ENCODE measurements at regions not wholly inside any gene's neighbourhood (a gene's known extent, or its start where the extent isn't known, plus 50 kb on each side); places are given as distances from the start of the nearest gene placed in this dataset.

GRCh38 chr3:4222574-4223175 is 80.5 kb upstream of the SETMAR start:
- Mint-ChIP-seq H3K9me3 (peaks cover 0 to 4% (median 0%) of the 10 kb centered on the region in 3 donors), H3K4me1 (peaks cover 10 to 17% (median 11%) of the 10 kb centered on the region in 3 donors), H3K27ac (no peak overlapping the region), H3K4me3 (no peak overlapping the region), H3K27me3 (no peaks in the 10 kb centered on the region), H3K36me3 (peaks cover 3% of the 10 kb centered on the region)

GRCh38 chr3:4223777-4224176 is 79.4 kb upstream of the SETMAR start:
- H3K27ac Mint-ChIP-seq = no peak overlapping the region
- H3K27me3 Mint-ChIP-seq = no peaks in the 10 kb centered on the region
- H3K4me3 Mint-ChIP-seq = no peak overlapping the region
- H3K9me3 Mint-ChIP-seq = peaks cover 0 to 4% (median 0%) of the 10 kb centered on the region in 3 donors
- peaks cover 10 to 17% (median 11%) of the 10 kb centered on the region in 3 donors for H3K4me1 Mint-ChIP-seq
- peaks cover 3% of the 10 kb centered on the region for H3K36me3 Mint-ChIP-seq

GRCh38 chr3:4224331-4224730 is 78.8 kb upstream of the SETMAR start:
- no peaks in the 10 kb centered on the region for H3K27me3 Mint-ChIP-seq
- no peak overlapping the region for H3K4me3 Mint-ChIP-seq
- peaks cover 0 to 4% (median 0%) of the 10 kb centered on the region in 3 donors for H3K9me3 Mint-ChIP-seq
- H3K36me3 Mint-ChIP-seq = peaks cover 3% of the 10 kb centered on the region
- H3K4me1 Mint-ChIP-seq = peaks cover 8 to 17% (median 11%) of the 10 kb centered on the region in 3 donors
- H3K27ac Mint-ChIP-seq = no peak overlapping the region

GRCh38 chr3:4225005-4225471 is 78.1 kb upstream of the SETMAR start:
- Mint-ChIP-seq H3K9me3 (peaks cover 0 to 4% (median 0%) of the 10 kb centered on the region in 3 donors), H3K36me3 (peaks cover 3% of the 10 kb centered on the region), H3K4me3 (no peak overlapping the region), H3K27me3 (no peaks in the 10 kb centered on the region), H3K27ac (peak overlapping the region in 1 of 3 donors; percentile 14), H3K4me1 (peaks cover 4 to 13% (median 6%) of the 10 kb centered on the region in 3 donors)

GRCh38 chr3:4228295-4228694 is 74.9 kb upstream of the SETMAR start:
- Mint-ChIP-seq H3K9me3 (peaks cover 0 to 4% (median 2%) of the 10 kb centered on the region in 3 donors), H3K27me3 (no peaks in the 10 kb centered on the region), H3K4me1 (no peaks in the 10 kb centered on the region), H3K4me3 (no peak overlapping the region), H3K36me3 (peaks cover 3% of the 10 kb centered on the region), H3K27ac (no peak overlapping the region)

GRCh38 chr3:4231041-4231440 is 72.1 kb upstream of the SETMAR start:
- peaks cover 4 to 14% (median 13%) of the 10 kb centered on the region in 3 donors for H3K4me1 Mint-ChIP-seq
- H3K27ac Mint-ChIP-seq = no peak overlapping the region
- peaks cover 2% of the 10 kb centered on the region for H3K36me3 Mint-ChIP-seq
- H3K4me3 Mint-ChIP-seq = no peak overlapping the region
- no peaks in the 10 kb centered on the region for H3K27me3 Mint-ChIP-seq
- H3K9me3 Mint-ChIP-seq = peaks cover 0 to 4% (median 2%) of the 10 kb centered on the region in 3 donors

- H3K9me3 Mint-ChIP-seq = peaks cover 0 to 6% (median 4%) of the 10 kb centered on the region in 3 donors
- peaks cover 4 to 14% (median 13%) of the 10 kb centered on the region in 3 donors for H3K4me1 Mint-ChIP-seq
- H3K27me3 Mint-ChIP-seq = no peaks in the 10 kb centered on the region
- H3K4me3 Mint-ChIP-seq = no peak overlapping the region
- no peaks in the 10 kb centered on the region for H3K36me3 Mint-ChIP-seq
- no peak overlapping the region for H3K27ac Mint-ChIP-seq
Observed at GRCh38 chr3:4232798-4233197, 70.4 kb upstream of the SETMAR start.

- Mint-ChIP-seq H3K27ac (no peak overlapping the region), H3K4me3 (no peak overlapping the region), H3K36me3 (no peaks in the 10 kb centered on the region), H3K4me1 (peaks cover 4 to 14% (median 13%) of the 10 kb centered on the region in 3 donors), H3K9me3 (peaks cover 0 to 10% (median 4%) of the 10 kb centered on the region in 3 donors), H3K27me3 (no peaks in the 10 kb centered on the region)
Observed at GRCh38 chr3:4233488-4233887, 69.7 kb upstream of the SETMAR start.

- H3K27ac Mint-ChIP-seq = peak overlapping the region in 1 of 3 donors; percentile 38
- H3K4me3 Mint-ChIP-seq = peak overlapping the region in 1 of 4 donors; percentile 53
- H3K9me3 Mint-ChIP-seq = peaks cover 0 to 10% (median 4%) of the 10 kb centered on the region in 3 donors
Observed at GRCh38 chr3:4234889-4235288, 68.3 kb upstream of the SETMAR start.

GRCh38 chr3:4235690-4236089 is 67.5 kb upstream of the SETMAR start:
- Mint-ChIP-seq H3K27ac (no peak overlapping the region), H3K9me3 (peaks cover 0 to 8% (median 4%) of the 10 kb centered on the region in 3 donors), H3K27me3 (no peaks in the 10 kb centered on the region), H3K4me1 (peaks cover 4 to 14% (median 13%) of the 10 kb centered on the region in 3 donors), H3K36me3 (peaks cover 1% of the 10 kb centered on the region), H3K4me3 (no peak overlapping the region)

More at GRCh38 chr3:4234889-4235288, 68.3 kb upstream of the SETMAR start:
- H3K36me3 Mint-ChIP-seq = peaks cover under 1% of the 10 kb centered on the region
- no peaks in the 10 kb centered on the region for H3K27me3 Mint-ChIP-seq
- H3K4me1 Mint-ChIP-seq = peaks cover 4 to 14% (median 13%) of the 10 kb centered on the region in 3 donors

GRCh38 chr3:4241595-4242170 is 61.5 kb upstream of the SETMAR start:
- H3K9me3 Mint-ChIP-seq = peaks cover 4 to 10% (median 5%) of the 10 kb centered on the region in 3 donors
- H3K36me3 Mint-ChIP-seq = peaks cover 1% of the 10 kb centered on the region
- no peaks in the 10 kb centered on the region for H3K27me3 Mint-ChIP-seq
- no peak overlapping the region for H3K4me3 Mint-ChIP-seq
- H3K27ac Mint-ChIP-seq = no peak overlapping the region
- no peaks in the 10 kb centered on the region for H3K4me1 Mint-ChIP-seq

- Mint-ChIP-seq H3K4me3 (no peak overlapping the region), H3K27me3 (no peaks in the 10 kb centered on the region), H3K36me3 (peaks cover 3% of the 10 kb centered on the region), H3K4me1 (no peaks in the 10 kb centered on the region), H3K9me3 (peaks cover 0 to 5% (median 3%) of the 10 kb centered on the region in 3 donors), H3K27ac (no peak overlapping the region)
Observed at GRCh38 chr3:4245671-4246070, 57.5 kb upstream of the SETMAR start.

- Mint-ChIP-seq H3K27me3 (no peaks in the 10 kb centered on the region), H3K27ac (no peak overlapping the region), H3K9me3 (peaks cover 0 to 3% (median 0%) of the 10 kb centered on the region in 3 donors), H3K4me1 (no peaks in the 10 kb centered on the region), H3K4me3 (no peak overlapping the region), H3K36me3 (peaks cover 3% of the 10 kb centered on the region)
Observed at GRCh38 chr3:4247391-4247790, 55.8 kb upstream of the SETMAR start.

- Mint-ChIP-seq H3K9me3 (peaks cover 0 to 1% (median 0%) of the 10 kb centered on the region in 3 donors), H3K27ac (no peak overlapping the region), H3K27me3 (no peaks in the 10 kb centered on the region), H3K4me1 (no peaks in the 10 kb centered on the region), H3K36me3 (peaks cover 6% of the 10 kb centered on the region), H3K4me3 (peak overlapping the region in 1 of 4 donors; percentile 52)
Observed at GRCh38 chr3:4250064-4250463, 53.1 kb upstream of the SETMAR start.

GRCh38 chr3:4251412-4251811 is 51.8 kb upstream of the SETMAR start:
- Mint-ChIP-seq H3K9me3 (peaks cover 0 to 1% (median 0%) of the 10 kb centered on the region in 3 donors), H3K27me3 (no peaks in the 10 kb centered on the region), H3K4me1 (no peaks in the 10 kb centered on the region), H3K4me3 (no peak overlapping the region), H3K27ac (no peak overlapping the region), H3K36me3 (peaks cover 6% of the 10 kb centered on the region)

All from IgD-negative memory B cell (primary cell).